Stomach (tissue), 4 donors: ENCODE measurements at regions not wholly inside any gene's neighbourhood (a gene's known extent, or its start where the extent isn't known, plus 50 kb on each side); places are given as distances from the start of the nearest gene placed in this dataset.

ENCODE experiments used
- EP300 ChIP-seq: sonication (generic); formaldehyde crosslinking; IDR thresholded peaks from one replicate; pipeline ENCODE4 v1.6.1; 2017; ENCODE audit warnings: antibody characterized with exemption
- POLR2AphosphoS5 ChIP-seq, 3 donors: sonication (generic); formaldehyde crosslinking; IDR thresholded peaks; one replicate each; pipeline ENCODE4 v1.6.1; 2016; ENCODE audit warnings: antibody characterized with exemption in 3 of 3

GRCh38 chr3:163384383-163384782, 1693.9 kb downstream of the SI start:
- TF ChIP-seq POLR2AphosphoS5 (IDR thresholded peaks at IDR 0.05) (no peak), EP300 (no peak)
